KOPT-K1 (cell line): ENCODE measurements at regions not wholly inside any gene's neighbourhood (a gene's known extent, or its start where the extent isn't known, plus 50 kb on each side); places are given as distances from the start of the nearest gene placed in this dataset.

ENCODE experiments used
- H3K27ac ChIP-seq: fragments of 200-600 bp; sonication (generic); 2 replicates; pipeline ENCODE4 v1.5.1; 2016; ENCODE audit warnings: antibody characterized with exemption, mild to moderate bottlenecking, low read depth, low read length; ENCODE audit not compliant: poor library complexity, severe bottlenecking
- H3K36me3 ChIP-seq: fragments of 200-600 bp; sonication (generic); 2 replicates; pipeline ENCODE4 v1.5.1; 2017; ENCODE audit warnings: antibody characterized with exemption, mild to moderate bottlenecking, low read length, moderate library complexity; ENCODE audit not compliant: insufficient read depth
- H3K9me3 ChIP-seq: fragments of 200-600 bp; sonication (generic); 2 replicates; pipeline ENCODE4 v1.5.1; 2017; ENCODE audit warnings: antibody characterized with exemption, low read length, mild to moderate bottlenecking; ENCODE audit not compliant: insufficient read depth, poor library complexity, severe bottlenecking

DNA sequence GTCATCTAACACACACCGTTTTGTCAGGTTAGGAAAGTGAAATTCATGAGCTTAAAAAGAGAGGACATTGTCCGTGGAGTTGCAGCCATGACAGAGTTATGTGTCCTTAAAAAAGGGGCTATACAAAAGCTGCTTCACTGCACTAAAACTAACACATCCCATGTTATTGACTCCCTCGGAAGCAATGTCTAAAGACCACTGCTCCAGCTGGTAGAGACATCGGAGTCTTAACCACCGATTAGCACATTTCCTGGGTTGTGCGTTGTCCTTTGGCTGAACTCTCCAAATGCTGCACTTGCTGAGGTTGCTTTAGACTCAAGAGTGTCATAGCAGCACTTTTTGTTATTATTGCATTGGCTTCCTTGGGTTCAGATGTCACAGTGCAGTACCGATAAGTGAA lies 128.3 kb upstream of the C9orf72 start:
- H3K9me3 ChIP-seq: no peaks in the 10 kb centered on the region
- H3K27ac ChIP-seq: no peak overlapping the region
- H3K36me3 ChIP-seq: no peaks in the 10 kb centered on the region

DNA sequence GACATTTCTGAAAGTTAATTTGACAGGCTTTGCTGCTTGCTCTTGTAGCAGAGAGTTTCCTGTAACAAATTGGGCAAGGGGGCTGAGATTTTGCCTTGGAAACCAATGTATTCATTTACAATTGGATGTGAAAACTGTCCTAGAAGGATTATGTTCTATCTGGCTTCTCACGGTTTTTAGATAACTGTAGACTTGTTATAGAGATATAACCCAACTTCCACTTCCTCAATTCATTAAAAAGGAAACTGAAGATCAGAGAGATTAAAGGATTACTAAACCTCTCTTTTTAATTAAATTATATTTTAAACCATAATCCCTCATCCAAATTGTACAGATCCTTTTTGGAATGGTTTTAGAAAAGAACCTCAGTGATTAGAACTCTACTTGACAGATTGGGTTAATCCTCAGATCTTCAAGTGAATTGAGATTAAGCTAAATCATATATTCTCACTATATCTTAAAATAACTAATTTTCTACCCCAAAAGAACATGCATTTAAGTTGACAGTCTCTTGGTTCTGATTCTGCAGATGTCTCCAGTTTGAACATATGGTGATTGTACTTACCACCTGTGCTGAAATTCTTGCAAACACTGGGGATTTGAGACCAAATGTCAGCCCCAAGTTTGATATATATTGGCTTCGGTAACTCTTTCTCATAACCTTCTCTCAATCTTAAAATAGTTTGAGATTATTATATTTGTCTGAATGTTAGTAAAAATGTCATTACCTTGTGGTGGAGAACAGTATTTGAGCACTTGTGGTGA lies 130.1 kb upstream of the C9orf72 start:
- Histone ChIP-seq H3K9me3 (no peaks in the 10 kb centered on the region), H3K36me3 (no peaks in the 10 kb centered on the region), H3K27ac (no peak overlapping the region)

DNA sequence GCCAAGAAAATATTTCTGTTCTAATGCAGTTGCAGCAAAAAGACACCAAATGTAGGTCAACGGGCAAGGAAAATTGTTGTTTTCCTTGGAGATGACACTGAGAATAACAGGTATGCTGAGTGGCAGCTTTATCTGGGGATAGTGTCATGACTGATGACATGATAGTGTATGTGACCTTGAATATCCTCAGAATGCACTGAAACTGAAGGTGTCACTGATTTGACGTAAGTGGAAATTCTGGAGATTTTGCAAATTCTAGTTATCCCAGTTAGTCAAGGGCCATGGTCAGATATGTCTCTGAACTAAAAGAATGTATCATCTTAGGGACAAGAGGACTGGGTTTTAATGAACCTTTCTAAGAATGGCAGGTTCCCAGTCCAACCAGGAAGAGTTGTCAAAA lies 138.0 kb upstream of the C9orf72 start:
- Histone ChIP-seq H3K9me3 (no peaks in the 10 kb centered on the region), H3K27ac (no peak overlapping the region), H3K36me3 (no peaks in the 10 kb centered on the region)

DNA sequence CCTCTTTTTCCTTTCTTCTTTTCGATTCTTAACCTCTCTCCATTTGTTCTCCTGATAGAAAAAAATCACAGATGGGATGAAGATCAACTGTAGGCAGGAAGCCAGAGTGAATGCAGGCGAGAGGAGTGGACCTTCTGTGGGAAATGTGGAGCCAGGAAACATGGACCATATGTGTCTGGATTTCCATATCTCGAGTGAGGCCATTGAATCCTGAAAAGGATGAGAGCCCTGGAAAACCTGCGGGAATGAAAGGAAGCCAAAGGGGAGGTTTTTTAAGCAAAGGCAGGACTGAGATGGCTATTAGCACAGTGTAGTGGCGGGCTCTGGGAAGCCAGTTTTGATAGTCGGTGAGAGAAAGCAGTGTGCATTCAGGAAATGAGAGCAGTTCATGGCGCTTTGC lies 139.5 kb upstream of the C9orf72 start:
- Histone ChIP-seq H3K9me3 (no peaks in the 10 kb centered on the region), H3K27ac (no peak overlapping the region), H3K36me3 (no peaks in the 10 kb centered on the region)

DNA sequence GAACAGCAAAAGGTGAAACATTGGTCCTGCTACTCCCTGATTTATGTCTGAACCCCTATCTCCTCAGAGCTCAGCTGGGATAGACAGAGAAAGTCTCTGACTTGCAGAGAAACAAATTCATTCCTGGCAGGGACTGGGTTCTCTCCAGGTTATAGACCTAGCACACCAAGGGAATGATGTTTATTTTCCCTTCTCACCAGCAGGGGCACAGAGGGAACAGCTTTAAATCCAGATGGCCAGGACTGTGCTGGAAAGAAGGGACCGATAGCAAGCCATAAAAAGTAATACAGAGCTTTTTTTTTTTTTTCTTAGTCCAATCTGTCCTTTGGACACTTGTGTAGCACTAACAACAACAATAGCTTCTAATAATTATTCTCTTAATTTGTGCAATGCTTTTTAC lies 141.1 kb upstream of the C9orf72 start:
- Histone ChIP-seq H3K27ac (no peak overlapping the region), H3K36me3 (no peaks in the 10 kb centered on the region), H3K9me3 (no peaks in the 10 kb centered on the region)

DNA sequence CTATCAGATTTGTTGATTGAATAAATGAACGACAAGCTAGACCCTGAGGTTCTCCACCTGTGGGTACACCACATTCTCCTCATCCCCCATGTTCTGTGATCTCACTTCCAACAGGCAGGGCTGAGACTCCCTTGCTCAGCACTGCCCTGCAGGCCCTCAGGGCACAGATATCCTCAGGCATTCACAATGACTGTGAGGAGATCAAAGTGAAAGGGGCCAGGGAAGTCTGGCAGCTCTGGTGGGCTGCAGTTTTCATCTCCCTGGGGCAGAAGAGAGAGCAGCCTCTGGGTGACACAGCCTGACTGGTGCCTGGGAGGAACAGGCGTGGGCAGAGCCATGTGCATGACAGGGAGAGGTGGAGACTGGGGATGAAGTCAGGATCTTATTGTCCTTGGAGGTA lies 142.4 kb upstream of the C9orf72 start:
- no peaks in the 10 kb centered on the region for H3K9me3 ChIP-seq
- no peaks in the 10 kb centered on the region for H3K36me3 ChIP-seq
- H3K27ac ChIP-seq: no peak overlapping the region

DNA sequence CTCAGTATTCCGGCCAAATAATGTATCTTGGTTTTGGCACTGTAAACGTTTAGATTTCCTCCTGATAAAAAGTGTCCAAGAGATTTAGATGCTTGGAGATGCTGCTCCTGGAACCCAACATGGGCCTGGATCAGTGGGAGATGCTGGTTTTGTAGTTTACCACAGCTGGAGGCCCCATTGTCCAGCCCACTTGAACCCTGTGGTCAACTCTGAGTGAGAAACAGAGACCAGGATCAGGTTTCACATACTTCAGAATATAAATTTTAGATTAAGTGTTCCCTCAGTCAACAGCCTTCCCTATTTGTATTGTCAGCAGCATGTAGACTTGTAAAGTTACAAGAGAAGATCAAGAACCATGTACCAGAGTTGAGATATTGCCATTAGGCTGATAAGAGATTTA lies 144.7 kb upstream of the C9orf72 start:
- H3K27ac ChIP-seq: no peak overlapping the region

DNA sequence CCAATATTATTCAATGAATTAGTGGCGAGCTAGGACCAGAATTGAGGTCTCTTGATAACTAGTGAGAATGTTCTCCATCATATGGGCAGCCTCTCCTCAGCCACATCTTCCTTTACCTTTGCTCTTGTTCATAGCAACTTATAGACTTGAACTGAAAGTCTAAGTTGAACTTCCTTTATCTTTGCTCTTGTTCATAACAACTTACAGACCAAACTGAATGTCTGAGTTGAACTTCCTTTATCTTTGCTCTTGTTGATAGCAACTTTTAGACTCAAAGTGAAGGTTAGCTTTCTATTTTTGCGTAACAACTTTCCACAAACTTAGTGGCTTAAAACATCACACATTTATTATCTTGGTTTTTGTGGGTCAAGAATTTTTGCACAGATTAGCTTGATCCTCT lies 146.4 kb upstream of the C9orf72 start:
- Histone ChIP-seq H3K27ac (no peak overlapping the region), H3K9me3 (no peaks in the 10 kb centered on the region), H3K36me3 (no peaks in the 10 kb centered on the region)

More for the DNA sequence above, 144.7 kb upstream of the C9orf72 start:
- Histone ChIP-seq H3K9me3 (no peaks in the 10 kb centered on the region), H3K36me3 (no peaks in the 10 kb centered on the region)

DNA sequence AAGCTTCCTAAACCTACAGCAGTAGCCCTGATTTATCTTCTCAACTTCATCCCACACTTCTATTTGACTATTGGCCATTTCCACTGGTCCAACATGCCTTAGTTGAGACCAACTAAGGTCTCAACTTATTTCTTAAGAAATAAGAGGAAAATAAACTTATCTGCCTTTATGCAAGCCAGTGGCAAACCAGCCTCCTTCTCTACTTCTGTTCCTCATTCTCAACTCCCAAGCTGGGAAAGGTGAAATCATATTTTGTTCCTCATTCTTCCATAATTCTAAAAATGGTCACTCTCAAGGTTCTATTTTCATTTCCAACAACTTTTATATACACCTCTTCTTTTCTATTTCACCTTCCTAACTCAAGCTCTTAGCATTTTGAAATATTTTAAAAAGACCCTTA lies 149.6 kb upstream of the C9orf72 start:
- Histone ChIP-seq H3K9me3 (no peaks in the 10 kb centered on the region), H3K27ac (no peak overlapping the region), H3K36me3 (no peaks in the 10 kb centered on the region)

DNA sequence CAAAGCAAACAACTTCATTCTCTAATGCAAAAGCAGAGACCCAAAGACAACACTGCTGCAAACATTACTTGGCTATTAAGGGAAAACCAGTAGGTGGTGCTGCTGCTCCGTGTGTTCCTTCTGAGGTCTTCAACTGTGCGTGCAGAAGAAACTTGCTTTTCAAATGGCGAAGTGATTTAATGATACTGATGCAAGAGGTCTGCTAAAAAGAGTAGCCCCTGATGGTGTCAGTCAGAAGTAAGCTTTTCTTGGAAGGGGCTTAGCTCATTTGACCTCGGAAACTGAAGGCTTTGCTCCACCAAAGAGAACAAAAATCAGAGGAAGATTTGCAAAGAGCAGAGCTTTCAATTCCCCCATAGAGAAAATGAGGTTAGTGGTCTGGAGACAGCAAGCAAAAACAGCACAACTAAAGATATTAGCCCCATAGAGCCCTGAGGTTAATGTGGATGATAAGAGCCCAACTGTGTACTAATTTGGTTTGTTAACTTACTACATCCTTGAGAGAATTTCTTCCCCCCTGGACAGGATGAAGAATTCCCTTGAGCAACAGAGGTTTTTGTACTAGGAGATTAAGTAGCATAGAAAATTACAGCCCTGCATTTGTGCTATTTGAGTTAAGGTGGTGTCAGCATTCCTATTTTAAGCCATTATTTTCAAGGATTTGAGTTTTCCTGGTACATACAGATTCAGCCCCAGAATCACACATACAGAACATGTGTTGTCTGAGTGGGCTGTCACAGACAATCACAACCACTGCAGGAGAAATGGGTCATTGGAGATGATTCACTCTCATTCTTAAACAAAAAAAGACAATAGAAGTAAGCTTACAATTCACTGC lies 153.2 kb upstream of the C9orf72 start:
- no peaks in the 10 kb centered on the region for H3K9me3 ChIP-seq
- H3K27ac ChIP-seq: no peak overlapping the region
- no peaks in the 10 kb centered on the region for H3K36me3 ChIP-seq

DNA sequence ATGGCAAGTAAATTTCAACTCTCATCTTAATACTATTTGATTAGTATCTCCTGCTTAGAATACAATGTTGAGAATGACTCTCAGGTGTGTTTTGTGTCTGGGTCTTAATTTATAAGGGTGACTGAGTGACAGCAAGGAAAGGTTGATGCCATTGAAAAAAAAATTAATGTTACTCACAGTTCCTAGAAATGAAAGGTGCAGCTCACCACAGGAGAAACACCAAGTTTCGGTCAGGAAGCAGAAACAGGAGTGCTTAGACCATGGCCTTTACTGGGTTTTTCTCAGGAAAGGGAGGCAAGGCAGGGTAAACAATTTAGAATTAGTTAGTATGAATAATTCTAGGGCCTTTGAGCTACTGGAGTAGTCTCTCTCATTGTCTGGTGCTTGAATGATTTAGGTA lies 159.2 kb upstream of the C9orf72 start:
- H3K27ac ChIP-seq: no peak overlapping the region
- H3K9me3 ChIP-seq: no peaks in the 10 kb centered on the region

DNA sequence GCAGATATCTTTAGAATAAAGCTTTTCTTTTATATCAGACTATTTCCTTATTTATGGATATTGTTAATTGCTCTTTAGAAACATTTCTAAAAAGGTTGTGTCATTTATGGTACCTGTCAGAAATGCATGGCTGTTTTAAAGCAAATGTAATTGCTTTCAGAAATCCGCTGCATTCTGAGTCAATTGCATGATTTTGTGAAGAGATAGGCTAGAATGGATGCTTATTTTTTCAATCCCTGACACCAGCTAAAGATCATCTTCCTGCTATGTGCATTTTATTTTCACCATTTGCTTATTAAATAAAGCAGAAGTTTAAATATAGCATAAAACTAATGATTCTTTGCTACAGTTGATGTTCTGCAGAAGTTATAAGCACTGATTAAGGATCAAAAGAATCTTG lies 170.2 kb upstream of the C9orf72 start:
- Histone ChIP-seq H3K36me3 (no peaks in the 10 kb centered on the region), H3K27ac (no peak overlapping the region), H3K9me3 (no peaks in the 10 kb centered on the region)

More for the DNA sequence above, 159.2 kb upstream of the C9orf72 start:
- H3K36me3 ChIP-seq: no peaks in the 10 kb centered on the region

DNA sequence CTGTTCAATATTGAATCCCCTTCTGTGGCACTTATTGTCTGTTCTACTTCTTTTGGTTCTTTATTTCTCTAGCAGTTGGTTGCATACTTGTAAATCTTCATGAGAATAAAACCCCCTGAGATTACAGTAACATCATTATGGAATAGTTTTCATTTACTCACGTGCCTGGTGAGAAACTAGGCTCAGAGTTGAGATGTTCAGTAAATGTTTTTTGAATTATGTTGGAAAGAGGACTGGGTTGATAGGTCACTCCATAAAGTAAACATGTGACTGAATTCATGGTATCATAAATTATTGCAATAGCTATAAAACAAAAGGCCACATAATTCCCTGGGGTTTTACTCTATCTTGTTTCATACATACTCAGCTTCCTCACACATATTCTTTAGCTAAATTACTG lies 174.2 kb upstream of the C9orf72 start:
- no peaks in the 10 kb centered on the region for H3K9me3 ChIP-seq
- no peak overlapping the region for H3K27ac ChIP-seq
- no peaks in the 10 kb centered on the region for H3K36me3 ChIP-seq

DNA sequence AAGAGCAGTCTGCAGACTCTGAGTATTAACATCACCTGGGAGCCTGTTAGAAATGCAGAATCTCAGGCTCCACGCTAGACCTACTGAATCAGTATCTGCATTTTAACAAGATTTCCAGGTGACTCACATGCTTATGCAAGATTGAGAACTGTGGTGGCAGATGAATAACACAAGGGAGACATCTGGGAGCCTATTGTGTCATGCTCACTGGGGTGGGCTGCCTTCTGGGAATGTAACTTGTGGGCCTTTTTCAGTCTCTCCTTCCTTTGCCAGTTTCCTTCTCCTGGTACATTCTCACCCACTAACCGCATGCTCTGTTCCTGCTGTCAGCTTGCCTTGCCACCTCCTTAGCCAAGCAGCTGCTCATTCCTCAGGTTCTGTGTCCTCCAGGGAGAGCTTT lies 176.6 kb upstream of the C9orf72 start:
- Histone ChIP-seq H3K9me3 (no peaks in the 10 kb centered on the region), H3K27ac (no peak overlapping the region), H3K36me3 (no peaks in the 10 kb centered on the region)

DNA sequence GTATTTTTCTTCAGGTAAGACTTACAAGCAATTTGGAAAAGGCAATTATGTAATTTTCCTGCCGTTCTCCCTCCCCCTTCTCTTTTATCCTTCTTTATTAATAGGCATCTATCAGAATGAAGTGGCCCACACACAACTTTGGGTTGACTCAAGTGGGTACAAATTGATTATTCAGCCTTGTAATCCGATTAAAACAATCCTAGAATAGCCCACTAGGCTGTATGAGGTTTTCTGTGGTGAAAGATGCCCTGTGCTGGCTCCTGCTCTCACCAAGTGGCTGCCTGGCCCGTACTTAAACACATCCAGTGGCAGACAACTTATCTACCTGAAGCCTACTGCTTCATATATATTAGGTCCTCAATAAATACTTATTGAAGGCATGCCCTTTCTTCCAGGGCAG lies 177.3 kb upstream of the C9orf72 start:
- Histone ChIP-seq H3K27ac (no peak overlapping the region), H3K9me3 (no peaks in the 10 kb centered on the region), H3K36me3 (no peaks in the 10 kb centered on the region)

DNA sequence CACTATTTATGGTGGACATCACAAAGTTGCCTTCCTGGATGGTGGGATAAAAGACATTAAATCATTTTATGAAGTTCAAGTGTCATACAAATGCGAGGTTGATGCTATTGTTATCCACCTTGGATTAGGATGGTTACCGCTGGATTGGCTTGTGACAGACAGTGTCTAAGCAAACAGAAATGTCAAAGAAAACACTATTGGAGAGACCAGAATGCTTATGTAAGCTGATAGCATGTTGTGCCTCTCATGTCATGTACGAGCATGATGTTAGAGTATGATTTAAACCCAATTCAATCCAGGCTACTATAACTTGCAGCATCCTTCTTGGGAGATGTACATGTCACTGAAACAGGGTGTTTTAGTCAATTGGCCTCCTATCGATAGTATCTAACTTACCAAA lies 178.8 kb upstream of the C9orf72 start:
- H3K36me3 ChIP-seq: no peaks in the 10 kb centered on the region
- no peak overlapping the region for H3K27ac ChIP-seq
- no peaks in the 10 kb centered on the region for H3K9me3 ChIP-seq
